NT2/D1 (cell line): ENCODE measurements at regions not wholly inside any gene's neighbourhood (a gene's known extent, or its start where the extent isn't known, plus 50 kb on each side); places are given as distances from the start of the nearest gene placed in this dataset.

Source experiments
- SUZ12 ChIP-seq: IDR thresholded peaks from 2 replicates; pipeline ENCODE4 v1.6.1; 2011; ENCODE audit not compliant: insufficient read length, insufficient read depth; ENCODE audit errors: extremely low read depth
- YY1 ChIP-seq: IDR thresholded peaks from 2 replicates; pipeline ENCODE4 v1.6.1; 2011; ENCODE audit not compliant: insufficient read length, insufficient read depth
- ZNF274 ChIP-seq: IDR thresholded peaks from 2 replicates; pipeline ENCODE4 v1.6.1; 2011; ENCODE audit warnings: mild to moderate bottlenecking, low read depth, low read length

GRCh38 chr1:47708658-47709018 lies 270.8 kb downstream of the FOXD2 start:
- TF ChIP-seq YY1 (no peak), ZNF274 (no peak), SUZ12 (peak; percentile 71)
